Activated T-helper 1 cell treated with anti-CD3 and anti-CD28 coated beads, Interleukin-2, amount 50 U/mL, for 16 hours (primary cell): ENCODE measurements at regions not wholly inside any gene's neighbourhood (a gene's known extent, or its start where the extent isn't known, plus 50 kb on each side); places are given as distances from the start of the nearest gene placed in this dataset.
"Not testable (repeated sequence)": the region's sequence is repeated elsewhere in the genome, so short reads cannot be mapped to it uniquely, and the experiment has no call there.

ENCODE experiments used
- DNase-seq, 2 donors: peaks; one replicate each; pipeline ENCODE4 v3.0.0-alpha.2; 2020; ENCODE audit warnings: low read depth in 1 of 2, low spot score in 1 of 2

DNA sequence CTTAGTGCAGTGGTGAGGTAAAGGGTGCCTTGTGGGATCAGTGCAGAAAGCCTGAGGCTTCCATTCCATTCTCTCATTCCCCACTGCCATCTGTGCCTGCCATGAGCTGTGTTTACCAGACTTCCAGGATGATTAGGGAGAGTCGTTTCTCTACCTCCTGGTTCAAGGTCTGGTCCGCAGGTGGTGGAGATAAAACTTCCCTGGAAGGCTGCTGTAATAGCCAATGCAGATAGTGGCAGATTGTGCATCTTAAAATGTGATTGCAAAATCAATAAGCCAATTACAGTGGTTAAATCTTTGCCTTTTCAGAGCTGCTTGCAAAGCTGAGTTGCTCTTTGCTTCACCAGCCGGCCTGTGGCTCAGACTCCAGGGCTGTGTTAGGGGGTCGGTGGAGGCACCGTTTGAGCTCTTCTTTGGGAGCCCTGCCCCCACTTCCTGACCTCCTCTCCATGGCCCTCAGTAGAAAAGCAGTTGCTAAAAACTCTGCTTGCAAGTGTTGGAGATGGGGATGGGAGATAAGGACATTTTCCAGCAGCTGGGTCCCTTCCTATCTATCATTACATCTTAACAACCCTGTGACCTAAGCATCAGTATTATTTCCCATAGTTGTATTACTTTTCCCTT lies 95.2 kb upstream of the HS6ST1 start:
- DNase-seq = no peak

DNA sequence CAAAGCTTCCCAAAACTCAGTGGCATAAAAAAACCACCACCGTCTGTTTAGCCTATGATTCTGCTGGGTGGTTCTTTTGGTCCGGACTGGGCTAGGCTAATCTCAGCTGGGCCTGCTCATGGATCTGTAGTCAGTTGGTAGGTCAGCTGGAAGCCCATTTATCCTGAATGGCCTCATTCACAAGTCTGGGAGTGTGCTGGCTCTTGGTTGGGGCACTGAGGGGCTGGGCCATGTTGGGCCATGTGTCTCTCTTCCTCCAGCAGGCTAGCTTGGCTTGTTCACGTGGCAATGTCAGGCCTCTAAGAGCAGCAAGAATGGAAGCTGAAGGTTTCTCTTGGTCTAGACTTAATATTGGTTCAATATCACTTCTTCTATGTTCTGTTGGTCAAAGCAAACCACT lies 95.7 kb upstream of the HS6ST1 start:
- no peak for DNase-seq

DNA sequence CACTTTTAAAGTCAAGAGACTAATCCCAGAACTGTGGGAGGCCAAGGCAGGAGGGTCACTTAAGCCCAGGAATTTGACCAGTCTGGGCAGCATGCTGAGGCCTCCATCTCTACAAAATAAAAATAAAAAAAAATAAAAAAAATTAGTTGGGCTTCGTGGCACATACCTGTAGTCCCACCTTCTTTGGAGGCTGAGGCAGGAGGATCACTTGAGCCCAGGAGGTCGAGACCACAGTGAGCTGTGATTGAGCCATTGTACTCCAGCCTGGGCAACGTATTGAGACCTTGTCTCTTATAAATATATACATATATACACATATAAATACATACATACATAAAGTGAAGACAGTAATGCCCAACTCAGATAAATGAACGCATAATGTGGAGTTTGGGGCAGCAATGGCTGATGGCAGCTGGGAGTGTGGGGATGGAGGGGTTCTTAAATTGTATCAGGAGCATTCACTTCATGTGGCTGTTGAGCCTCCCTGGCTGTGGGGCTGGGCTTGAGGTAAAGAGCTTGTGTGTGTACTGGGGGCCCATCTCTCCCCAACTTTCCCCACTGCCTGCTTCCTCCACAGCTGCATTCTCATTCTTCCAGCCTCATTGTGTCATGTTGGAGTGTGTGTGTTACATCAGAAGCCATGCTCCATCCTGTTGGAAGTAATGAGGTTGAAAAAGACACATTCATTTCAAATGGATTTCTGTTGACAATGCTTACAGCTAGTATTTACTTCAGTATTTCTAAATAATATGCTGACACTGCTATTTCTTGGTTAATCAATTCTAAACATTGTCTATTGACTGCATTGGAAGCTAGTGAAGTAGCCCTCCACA lies 96.5 kb upstream of the HS6ST1 start:
- no peak for DNase-seq

- no peak for DNase-seq
These were observed 97.1 kb upstream of the HS6ST1 start for GRCh38 chr2:128415779-128416061.

DNA sequence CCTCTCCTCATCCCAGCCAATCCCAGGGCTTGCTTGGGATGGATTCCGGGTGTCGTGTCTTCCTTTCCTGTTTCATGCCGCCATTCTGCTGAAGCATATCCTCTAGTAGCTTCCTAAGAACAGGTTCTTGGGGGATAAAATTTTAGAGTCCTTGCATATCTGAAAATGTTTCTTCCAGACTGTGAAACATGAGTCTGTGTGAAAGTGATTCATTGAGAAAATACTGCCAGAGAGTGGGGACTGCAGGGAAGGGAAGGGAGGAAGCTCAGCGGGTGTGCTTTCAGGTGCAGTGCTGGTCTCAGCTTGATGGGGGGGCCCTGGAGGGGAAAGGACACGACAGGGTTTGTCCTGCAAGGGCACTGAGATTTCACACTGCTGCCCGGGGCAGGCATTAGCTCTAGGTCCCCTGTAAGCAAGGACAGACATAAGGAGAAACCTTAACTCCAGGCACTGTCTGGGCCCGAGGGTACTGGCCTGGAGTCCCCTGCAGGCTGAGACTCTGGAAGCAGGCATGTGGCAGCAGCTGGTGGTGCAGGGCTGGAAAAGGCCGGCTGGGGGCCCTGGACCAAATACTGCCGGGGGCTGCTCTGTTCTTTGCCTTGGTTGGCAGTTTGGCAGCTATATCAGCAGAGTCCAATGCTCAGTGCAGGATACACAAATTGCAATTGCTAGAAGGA lies 97.6 kb upstream of the HS6ST1 start:
- no peak for DNase-seq

DNA sequence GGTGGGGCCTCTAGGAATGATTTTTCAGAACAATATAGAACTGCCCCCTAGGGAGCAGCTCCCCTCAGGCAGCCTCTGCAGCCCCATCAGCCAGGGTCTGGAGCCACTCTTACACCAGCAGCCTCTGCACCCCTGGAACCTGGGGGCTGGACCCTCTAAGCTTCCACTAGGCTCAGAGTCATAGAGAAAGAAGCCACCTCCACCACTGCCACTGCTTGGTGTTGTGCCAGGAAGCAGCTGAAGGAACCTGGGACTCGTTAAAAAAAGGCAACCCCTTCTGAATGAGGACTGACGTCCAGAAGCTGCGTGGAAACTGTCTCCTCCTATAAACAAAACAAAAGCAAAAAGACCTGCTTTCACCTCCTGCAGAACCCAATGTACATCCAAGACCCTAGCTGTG lies 98.1 kb upstream of the HS6ST1 start:
- no peak for DNase-seq

DNA sequence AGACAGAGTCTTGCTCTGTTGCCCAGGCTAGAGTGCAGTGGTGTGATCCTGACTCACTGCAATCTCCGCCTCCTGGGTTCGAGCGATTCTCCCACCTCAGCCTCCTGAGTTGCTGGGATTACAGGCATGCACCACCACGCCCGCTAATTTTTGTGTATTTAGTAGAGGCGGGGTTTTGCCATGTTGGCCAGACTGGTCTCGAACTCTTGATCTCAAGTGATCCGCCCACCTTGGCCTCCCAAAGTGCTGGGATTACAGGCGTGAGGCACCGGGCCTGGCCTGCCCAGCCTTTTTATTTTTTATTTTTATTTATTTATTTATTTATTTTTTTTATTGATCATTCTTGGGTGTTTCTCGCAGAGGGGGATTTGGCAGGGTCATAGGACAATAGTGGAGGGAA lies 98.6 kb upstream of the HS6ST1 start:
- DNase-seq = not testable (repeated sequence)

GRCh38 chr2:128420131-128420530 lies 101.5 kb upstream of the HS6ST1 start:
- DNase-seq = no peak

DNA sequence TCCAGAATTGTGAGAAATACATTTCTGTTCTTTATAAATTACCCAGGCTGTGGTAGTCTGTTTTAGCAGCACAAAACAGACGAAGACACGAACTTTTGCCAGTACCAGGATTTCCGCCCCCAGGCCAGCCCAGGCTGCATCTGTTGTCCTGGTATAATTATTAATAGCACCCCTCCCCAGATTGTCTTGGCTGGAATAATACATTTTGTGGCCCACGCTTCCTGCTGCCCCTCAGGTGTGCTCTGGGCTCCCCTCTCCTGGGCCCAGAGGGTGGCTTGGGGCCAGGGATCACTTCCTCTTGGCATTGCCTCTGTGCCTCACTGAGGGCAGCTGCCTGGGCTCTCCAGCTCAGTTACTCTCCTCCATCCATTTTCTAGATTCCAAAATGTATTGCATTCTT lies 102.1 kb upstream of the HS6ST1 start:
- no peak for DNase-seq

- no peak for DNase-seq
These were observed 102.6 kb upstream of the HS6ST1 start for GRCh38 chr2:128421286-128421685.

DNA sequence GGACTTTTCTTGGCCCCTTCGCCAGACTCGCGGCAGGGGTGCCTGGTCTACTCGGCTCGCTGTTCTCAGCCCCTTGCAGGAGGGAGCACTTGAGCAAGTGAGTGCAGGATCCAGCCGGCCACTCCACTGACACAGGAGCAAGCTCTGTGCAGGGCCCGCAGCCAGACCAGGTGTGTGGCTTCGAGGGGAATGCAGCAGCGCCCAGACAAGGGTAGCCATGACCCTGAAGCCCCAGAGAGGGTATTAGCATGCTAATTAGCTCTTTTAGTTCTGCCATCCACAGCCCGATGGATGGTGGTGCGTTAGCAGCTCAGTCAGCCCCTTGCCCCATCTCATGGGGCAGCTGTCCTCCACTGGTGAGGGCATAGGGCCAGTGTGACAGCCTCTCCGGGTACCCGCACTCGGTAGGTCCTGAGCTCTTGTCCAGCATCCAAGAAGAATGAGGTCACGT lies 103.2 kb upstream of the HS6ST1 start:
- no peak for DNase-seq

GRCh38 chr2:128422571-128422970 lies 103.9 kb upstream of the HS6ST1 start:
- no peak for DNase-seq

GRCh38 chr2:128423788-128424165 lies 105.1 kb upstream of the HS6ST1 start:
- no peak for DNase-seq

DNA sequence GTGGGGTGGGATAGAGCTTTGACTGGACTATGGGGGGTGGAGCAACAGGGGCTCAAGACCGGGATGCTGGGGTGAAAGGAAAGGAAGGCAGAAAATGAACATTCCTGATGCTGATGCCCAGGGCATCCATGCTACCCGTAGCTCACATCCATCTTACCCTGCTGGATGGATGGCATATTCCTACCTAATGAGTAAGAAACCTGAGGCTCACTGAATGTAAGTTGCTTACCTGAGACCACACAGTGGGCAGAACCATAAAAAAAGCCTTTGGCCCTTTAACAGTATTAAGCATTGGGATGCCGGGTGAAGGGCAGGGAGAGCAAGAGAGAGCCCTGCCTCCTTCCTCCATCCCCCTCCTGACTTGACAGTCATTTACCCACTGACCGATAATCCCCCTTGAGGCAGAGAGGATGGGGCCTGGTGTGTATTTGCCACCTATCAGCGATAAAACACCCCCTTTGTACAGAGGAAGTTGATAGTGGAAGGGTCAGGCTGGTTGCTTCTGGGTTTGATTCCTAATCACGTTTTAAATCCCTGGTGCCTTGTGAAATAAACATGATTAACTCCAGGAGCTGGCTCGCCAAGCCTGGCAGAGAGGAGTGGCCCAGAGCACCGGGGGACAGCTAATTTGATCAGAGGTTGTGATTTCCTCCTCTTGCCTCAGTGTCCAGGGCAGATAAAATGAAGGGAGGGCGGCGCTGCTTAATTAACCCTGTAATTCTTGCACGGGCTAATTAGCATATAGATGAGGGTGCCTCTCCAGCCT lies 105.9 kb upstream of the HS6ST1 start:
- no peak for DNase-seq

DNA sequence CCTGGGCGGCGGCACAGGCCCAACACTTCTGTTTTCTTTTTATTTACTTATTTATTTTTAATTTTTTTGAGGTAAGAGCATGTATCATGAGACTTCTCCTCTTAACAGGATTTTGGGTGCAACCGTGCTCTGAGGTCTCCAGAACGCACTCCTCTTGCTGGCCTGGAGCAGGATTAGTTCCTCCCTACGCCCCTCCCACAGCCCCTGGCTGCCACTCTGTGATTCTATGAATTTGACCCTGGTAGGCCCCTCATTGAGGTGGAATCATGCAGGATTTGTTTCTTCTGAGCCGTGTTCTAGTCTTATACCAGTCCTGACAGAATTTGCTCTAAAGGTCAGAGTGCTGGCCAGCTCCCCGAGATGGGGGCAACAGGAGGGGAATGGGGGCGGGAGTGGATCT lies 106.5 kb upstream of the HS6ST1 start:
- no peak for DNase-seq

- DNase-seq = no peak
These were observed 107.3 kb upstream of the HS6ST1 start for GRCh38 chr2:128425731-128426620.

DNA sequence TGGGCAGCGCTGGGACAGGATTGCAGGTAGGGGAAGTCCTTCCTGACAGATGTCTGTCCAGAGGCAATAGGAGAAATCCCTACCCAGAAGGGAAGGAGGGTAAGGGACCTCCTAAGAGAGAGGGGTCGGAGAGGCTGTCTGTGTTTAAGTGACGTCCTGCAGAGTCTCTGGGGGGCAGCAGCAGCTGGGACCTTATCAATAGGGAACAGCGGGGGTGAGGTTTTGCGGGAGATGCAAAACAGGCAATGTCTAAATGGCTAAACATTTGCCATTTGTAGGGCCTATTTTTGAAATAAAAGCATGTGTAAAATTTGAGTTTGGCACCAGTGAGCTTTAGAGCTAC lies 108.7 kb upstream of the HS6ST1 start:
- DNase-seq = no peak

DNA sequence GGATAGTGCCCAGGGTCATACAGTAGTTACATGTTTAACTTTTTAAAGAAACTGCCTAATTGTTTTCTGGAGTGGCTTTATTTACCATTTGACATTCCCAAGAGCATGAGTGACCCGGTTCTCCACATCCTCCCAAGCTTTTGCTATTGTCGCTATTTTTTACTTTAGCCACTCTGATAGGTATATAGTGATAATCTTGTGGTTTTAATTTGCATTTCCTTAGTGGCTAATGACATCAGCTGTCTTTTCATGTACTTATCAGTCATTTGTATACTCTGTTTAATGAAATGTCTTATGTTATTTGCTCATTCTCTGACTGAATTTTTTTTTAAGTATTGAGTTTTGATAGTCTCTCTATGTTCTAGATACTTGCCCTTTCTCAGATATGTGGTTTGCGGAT lies 109.7 kb upstream of the HS6ST1 start:
- DNase-seq = no peak

DNA sequence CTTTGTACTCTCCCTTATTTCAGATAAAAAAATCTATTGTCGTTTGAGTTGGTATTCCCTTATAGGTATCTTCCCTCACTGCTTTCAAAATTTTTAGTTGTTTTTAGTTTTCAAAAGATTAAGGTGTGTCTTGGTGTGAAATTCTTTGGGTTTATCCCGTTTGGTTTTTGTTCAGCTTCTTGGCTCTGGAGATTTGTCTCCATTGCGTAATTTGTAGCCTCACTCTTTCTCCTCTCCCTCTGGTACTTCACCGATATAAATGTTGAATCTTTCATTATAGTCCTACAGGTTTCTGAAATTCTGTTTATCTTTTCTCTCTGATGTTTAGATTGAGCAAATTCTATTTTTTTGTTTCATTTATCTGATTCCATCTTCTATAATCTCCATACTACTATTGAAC lies 113.8 kb upstream of the HS6ST1 start:
- DNase-seq = no peak

- no peak for DNase-seq
These were observed 115.4 kb upstream of the HS6ST1 start for GRCh38 chr2:128433911-128434550.
